ENCODE measurements at regions not wholly inside any gene's neighbourhood (a gene's known extent, or its start where the extent isn't known, plus 50 kb on each side); places are given as distances from the start of the nearest gene placed in this dataset.
"Not testable (repeated sequence)": the region's sequence is repeated elsewhere in the genome, so short reads cannot be mapped to it uniquely, and the experiment has no call there.

GRCh38 chr15:24165512-24165911, 478.4 kb upstream of the NDN start:
- not testable (repeated sequence) for H3K27ac ChIP-seq (ENCODE audit: low read depth, low read length); H3K36me3 ChIP-seq (ENCODE audit: control insufficient read depth, insufficient read depth, low read length); H3K9me3 ChIP-seq (ENCODE audit: control insufficient read depth, insufficient read depth, low read length); H3K27me3 ChIP-seq (ENCODE audit: control insufficient read depth, insufficient read depth, low read length); H3K4me1 ChIP-seq (ENCODE audit: control insufficient read depth, insufficient read depth, low read length); DNase-seq (ENCODE audit: low read depth in 4 of 6, low spot score in 6 of 6); H3K4me3 ChIP-seq (ENCODE audit: low read depth, low read length)
- no CpG with 5 or more reads among the region's 3 CpGs for WGBS (ENCODE audit: insufficient coverage)

GRCh38 chr15:24202297-24202696, 473.3 kb upstream of the NPAP1 start:
- not testable (repeated sequence) for H3K4me1 ChIP-seq (ENCODE audit: control insufficient read depth, insufficient read depth, low read length); H3K4me3 ChIP-seq (ENCODE audit: low read depth, low read length); H3K9me3 ChIP-seq (ENCODE audit: control insufficient read depth, insufficient read depth, low read length); H3K27ac ChIP-seq (ENCODE audit: low read depth, low read length); H3K36me3 ChIP-seq (ENCODE audit: control insufficient read depth, insufficient read depth, low read length); DNase-seq (ENCODE audit: low read depth in 4 of 6, low spot score in 6 of 6); H3K27me3 ChIP-seq (ENCODE audit: control insufficient read depth, insufficient read depth, low read length)
- no CpG with 5 or more reads among the region's 2 CpGs for WGBS (ENCODE audit: insufficient coverage)

GRCh38 chr15:24211742-24212476, 463.7 kb upstream of the NPAP1 start:
- DNase-seq (ENCODE audit: low read depth in 4 of 6, low spot score in 6 of 6); H3K27me3 ChIP-seq (ENCODE audit: control insufficient read depth, insufficient read depth, low read length); H3K4me3 ChIP-seq (ENCODE audit: low read depth, low read length); H3K9me3 ChIP-seq (ENCODE audit: control insufficient read depth, insufficient read depth, low read length); H3K27ac ChIP-seq (ENCODE audit: low read depth, low read length); H3K36me3 ChIP-seq (ENCODE audit: control insufficient read depth, insufficient read depth, low read length); H3K4me1 ChIP-seq (ENCODE audit: control insufficient read depth, insufficient read depth, low read length): not testable (repeated sequence)
- 43% methylated on average over 1 of the region's 6 CpGs for WGBS (ENCODE audit: insufficient coverage)

- DNase-seq (ENCODE audit: low read depth in 4 of 6, low spot score in 6 of 6): no peak
- Histone ChIP-seq H3K27me3 (ENCODE audit: control insufficient read depth, insufficient read depth, low read length) (no peaks in the 10 kb centered on the region), H3K4me3 (ENCODE audit: low read depth, low read length) (no peak overlapping the region), H3K4me1 (ENCODE audit: control insufficient read depth, insufficient read depth, low read length) (no peaks in the 10 kb centered on the region), H3K36me3 (ENCODE audit: control insufficient read depth, insufficient read depth, low read length) (no peaks in the 10 kb centered on the region), H3K27ac (ENCODE audit: low read depth, low read length) (no peak overlapping the region), H3K9me3 (ENCODE audit: control insufficient read depth, insufficient read depth, low read length) (no peaks in the 10 kb centered on the region)
- WGBS (ENCODE audit: insufficient coverage): 83% methylated on average over 5 of the region's 7 CpGs
These were observed 451.8 kb upstream of the NPAP1 start for GRCh38 chr15:24223739-24224138.

GRCh38 chr15:24224161-24224560, 451.4 kb upstream of the NPAP1 start:
- no peaks in the 10 kb centered on the region for H3K4me1 ChIP-seq (ENCODE audit: control insufficient read depth, insufficient read depth, low read length)
- no peak for DNase-seq (ENCODE audit: low read depth in 4 of 6, low spot score in 6 of 6)
- no peak overlapping the region for H3K27ac ChIP-seq (ENCODE audit: low read depth, low read length)
- no peaks in the 10 kb centered on the region for H3K36me3 ChIP-seq (ENCODE audit: control insufficient read depth, insufficient read depth, low read length)
- 80% methylated on average over 1 of the region's 1 CpG for WGBS (ENCODE audit: insufficient coverage)
- H3K9me3 ChIP-seq (ENCODE audit: control insufficient read depth, insufficient read depth, low read length): no peaks in the 10 kb centered on the region
- H3K27me3 ChIP-seq (ENCODE audit: control insufficient read depth, insufficient read depth, low read length): no peaks in the 10 kb centered on the region
- no peak overlapping the region for H3K4me3 ChIP-seq (ENCODE audit: low read depth, low read length)

- not testable (repeated sequence) for H3K27me3 ChIP-seq (ENCODE audit: control insufficient read depth, insufficient read depth, low read length); H3K27ac ChIP-seq (ENCODE audit: low read depth, low read length); H3K4me3 ChIP-seq (ENCODE audit: low read depth, low read length); H3K36me3 ChIP-seq (ENCODE audit: control insufficient read depth, insufficient read depth, low read length); H3K9me3 ChIP-seq (ENCODE audit: control insufficient read depth, insufficient read depth, low read length); DNase-seq (ENCODE audit: low read depth in 4 of 6, low spot score in 6 of 6); H3K4me1 ChIP-seq (ENCODE audit: control insufficient read depth, insufficient read depth, low read length)
- WGBS (ENCODE audit: insufficient coverage): 63% methylated on average over 4 of the region's 7 CpGs
These were observed 446.7 kb upstream of the NPAP1 start for GRCh38 chr15:24228922-24229321.

- H3K27me3 ChIP-seq (ENCODE audit: control insufficient read depth, insufficient read depth, low read length); H3K27ac ChIP-seq (ENCODE audit: low read depth, low read length); H3K36me3 ChIP-seq (ENCODE audit: control insufficient read depth, insufficient read depth, low read length); H3K9me3 ChIP-seq (ENCODE audit: control insufficient read depth, insufficient read depth, low read length); DNase-seq (ENCODE audit: low read depth in 4 of 6, low spot score in 6 of 6); H3K4me1 ChIP-seq (ENCODE audit: control insufficient read depth, insufficient read depth, low read length); H3K4me3 ChIP-seq (ENCODE audit: low read depth, low read length): not testable (repeated sequence)
- no CpG with 5 or more reads among the region's 3 CpGs for WGBS (ENCODE audit: insufficient coverage)
These were observed 442.4 kb upstream of the NPAP1 start for GRCh38 chr15:24233134-24233533.

GRCh38 chr15:24240580-24240979, 435.0 kb upstream of the NPAP1 start:
- H3K36me3 ChIP-seq (ENCODE audit: control insufficient read depth, insufficient read depth, low read length); H3K4me3 ChIP-seq (ENCODE audit: low read depth, low read length): not testable (repeated sequence)
- no CpG with 5 or more reads among the region's 5 CpGs for WGBS (ENCODE audit: insufficient coverage)

GRCh38 chr15:24259106-24259505, 416.5 kb upstream of the NPAP1 start:
- not testable (repeated sequence) for H3K4me1 ChIP-seq (ENCODE audit: control insufficient read depth, insufficient read depth, low read length); H3K4me3 ChIP-seq (ENCODE audit: low read depth, low read length); H3K36me3 ChIP-seq (ENCODE audit: control insufficient read depth, insufficient read depth, low read length); DNase-seq (ENCODE audit: low read depth in 4 of 6, low spot score in 6 of 6); H3K27me3 ChIP-seq (ENCODE audit: control insufficient read depth, insufficient read depth, low read length); H3K27ac ChIP-seq (ENCODE audit: low read depth, low read length); H3K9me3 ChIP-seq (ENCODE audit: control insufficient read depth, insufficient read depth, low read length)
- WGBS (ENCODE audit: insufficient coverage): no CpG with 5 or more reads among the region's 3 CpGs

More at GRCh38 chr15:24240580-24240979, 435.0 kb upstream of the NPAP1 start:
- H3K27ac ChIP-seq (ENCODE audit: low read depth, low read length); DNase-seq (ENCODE audit: low read depth in 4 of 6, low spot score in 6 of 6); H3K9me3 ChIP-seq (ENCODE audit: control insufficient read depth, insufficient read depth, low read length); H3K27me3 ChIP-seq (ENCODE audit: control insufficient read depth, insufficient read depth, low read length); H3K4me1 ChIP-seq (ENCODE audit: control insufficient read depth, insufficient read depth, low read length): not testable (repeated sequence)

- WGBS (ENCODE audit: insufficient coverage): 86% methylated on average over 1 of the region's 10 CpGs
- not testable (repeated sequence) for DNase-seq (ENCODE audit: low read depth in 4 of 6, low spot score in 6 of 6); H3K9me3 ChIP-seq (ENCODE audit: control insufficient read depth, insufficient read depth, low read length); H3K27ac ChIP-seq (ENCODE audit: low read depth, low read length); H3K36me3 ChIP-seq (ENCODE audit: control insufficient read depth, insufficient read depth, low read length); H3K4me3 ChIP-seq (ENCODE audit: low read depth, low read length); H3K27me3 ChIP-seq (ENCODE audit: control insufficient read depth, insufficient read depth, low read length); H3K4me1 ChIP-seq (ENCODE audit: control insufficient read depth, insufficient read depth, low read length)
These were observed 415.2 kb upstream of the NPAP1 start for GRCh38 chr15:24260407-24260806.

All from spinal cord (tissue), 9 donors.